Breast epithelium (tissue), 4 donors: ENCODE measurements at regions not wholly inside any gene's neighbourhood (a gene's known extent, or its start where the extent isn't known, plus 50 kb on each side); places are given as distances from the start of the nearest gene placed in this dataset.

Experiments used
- DNase-seq, 2 donors: peaks; one replicate each; pipeline ENCODE4 v3.0.0-alpha.2; 2019; ENCODE audit warnings: low spot score in 2 of 2
- H3K27ac ChIP-seq, 2 donors: fragments of 200-600 bp; sonication (generic) in 1 of 2; one replicate each; pipeline ENCODE4 v1.5.1; 2016 to 2019; ENCODE audit warnings: mild to moderate bottlenecking in 1 of 2
- H3K27me3 ChIP-seq, 2 donors: fragments of 200-600 bp; sonication (generic) in 1 of 2; one replicate each; pipeline versions ENCODE4 v1.5.1 to v1.6.0; 2017 to 2019; ENCODE audit warnings: control low read depth in 1 of 2, mild to moderate bottlenecking in 1 of 2
- H3K36me3 ChIP-seq: fragments of 200-600 bp; one replicate; pipeline ENCODE4 v1.5.1; 2019
- H3K4me1 ChIP-seq, 2 donors: fragments of 200-600 bp; sonication (generic); one replicate each; pipeline ENCODE4 v1.5.1; 2016 to 2019; ENCODE audit warnings: control low read depth in 1 of 2
- H3K4me3 ChIP-seq, 3 donors: fragments of 200-600 bp; sonication (generic); 1 replicate in 2 of 3; 2 replicates in 1 of 3; pipeline ENCODE4 v1.5.1; 2016 to 2019; ENCODE audit warnings: mild to moderate bottlenecking in 3 of 3, moderate library complexity in 2 of 3
- H3K9me3 ChIP-seq, 2 donors: fragments of 200-600 bp; sonication (generic) in 1 of 2; one replicate each; pipeline ENCODE4 v1.5.1; 2016 to 2019; ENCODE audit warnings: control low read depth in 1 of 2
- POLR2A ChIP-seq: fragments of 450-650 bp; IDR thresholded peaks from one replicate; pipeline ENCODE4 v1.6.1; 2016; ENCODE audit warnings: antibody characterized with exemption, mild to moderate bottlenecking, moderate library complexity
- POLR2AphosphoS5 ChIP-seq, 3 donors: sonication (generic); formaldehyde crosslinking; IDR thresholded peaks; one replicate each; pipeline ENCODE4 v1.6.1; 2017; ENCODE audit warnings: antibody characterized with exemption in 3 of 3
- intact Hi-C: fragments of 100-400 bp; cut with DNase I; formaldehyde crosslinking; loops from one replicate; pipeline ENCODE4 v1.15.1; 2023; ENCODE audit warnings: low total_unique reads
- TF ChIP-seq, protein P1 (sequence below), 3 donors: fragments of 450-650 bp; IDR thresholded peaks; one replicate each; pipeline ENCODE4 v1.5.1; 2016 to 2017; ENCODE audit warnings: antibody characterized with exemption in 3 of 3, mild to moderate bottlenecking in 3 of 3, moderate library complexity in 3 of 3

DNA sequence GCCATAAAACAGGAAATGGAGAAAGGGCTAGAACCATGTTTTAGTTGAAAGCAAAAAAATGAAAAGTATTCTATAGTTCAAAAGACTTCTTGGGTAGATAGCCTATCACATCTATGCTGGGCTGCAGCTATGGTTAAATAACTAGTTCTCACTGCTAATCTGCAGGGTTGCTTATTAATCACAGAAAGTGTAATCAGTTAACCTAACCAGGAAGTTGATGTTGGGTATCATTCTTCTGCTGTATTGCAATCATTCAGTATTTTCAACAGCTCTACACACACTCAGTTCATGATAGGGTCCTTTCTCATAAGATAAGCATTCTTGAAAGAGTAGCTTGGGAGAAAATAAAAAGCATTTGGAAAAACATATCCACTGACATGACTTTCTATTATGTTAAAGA lies 135.2 kb upstream of the TCF21 start:
- Histone ChIP-seq H3K4me3 (no peak overlapping the region), H3K9me3 (no peaks in the 10 kb centered on the region), H3K36me3 (no peaks in the 10 kb centered on the region), H3K4me1 (no peaks in the 10 kb centered on the region), H3K27ac (no peak overlapping the region), H3K27me3 (no peaks in the 10 kb centered on the region)
- TF ChIP-seq POLR2A (no peak), POLR2AphosphoS5 (IDR thresholded peaks at IDR 0.05) (no peak)
- TF ChIP-seq, protein P1, sequence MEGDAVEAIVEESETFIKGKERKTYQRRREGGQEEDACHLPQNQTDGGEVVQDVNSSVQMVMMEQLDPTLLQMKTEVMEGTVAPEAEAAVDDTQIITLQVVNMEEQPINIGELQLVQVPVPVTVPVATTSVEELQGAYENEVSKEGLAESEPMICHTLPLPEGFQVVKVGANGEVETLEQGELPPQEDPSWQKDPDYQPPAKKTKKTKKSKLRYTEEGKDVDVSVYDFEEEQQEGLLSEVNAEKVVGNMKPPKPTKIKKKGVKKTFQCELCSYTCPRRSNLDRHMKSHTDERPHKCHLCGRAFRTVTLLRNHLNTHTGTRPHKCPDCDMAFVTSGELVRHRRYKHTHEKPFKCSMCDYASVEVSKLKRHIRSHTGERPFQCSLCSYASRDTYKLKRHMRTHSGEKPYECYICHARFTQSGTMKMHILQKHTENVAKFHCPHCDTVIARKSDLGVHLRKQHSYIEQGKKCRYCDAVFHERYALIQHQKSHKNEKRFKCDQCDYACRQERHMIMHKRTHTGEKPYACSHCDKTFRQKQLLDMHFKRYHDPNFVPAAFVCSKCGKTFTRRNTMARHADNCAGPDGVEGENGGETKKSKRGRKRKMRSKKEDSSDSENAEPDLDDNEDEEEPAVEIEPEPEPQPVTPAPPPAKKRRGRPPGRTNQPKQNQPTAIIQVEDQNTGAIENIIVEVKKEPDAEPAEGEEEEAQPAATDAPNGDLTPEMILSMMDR (IDR thresholded peaks at IDR 0.05), result no peak
- intact Hi-C loops, result no loop called here
- DNase-seq, result no peak

GRCh38 chr6:133754298-133754697 lies 134.6 kb upstream of the TCF21 start:
- DNase-seq, result no peak
- TF ChIP-seq POLR2AphosphoS5 (IDR thresholded peaks at IDR 0.05) (no peak), POLR2A (no peak)
- TF ChIP-seq, protein P1 (IDR thresholded peaks at IDR 0.05), result no peak
- H3K27ac ChIP-seq, result no peak overlapping the region
- no peaks in the 10 kb centered on the region for H3K27me3 ChIP-seq
- intact Hi-C loops, result no loop called here
- no peaks in the 10 kb centered on the region for H3K4me1 ChIP-seq
- no peaks in the 10 kb centered on the region for H3K36me3 ChIP-seq
- no peak overlapping the region for H3K4me3 ChIP-seq
- H3K9me3 ChIP-seq, result no peaks in the 10 kb centered on the region

GRCh38 chr6:133756078-133756695 lies 132.7 kb upstream of the TCF21 start:
- DNase-seq, result no peak
- TF ChIP-seq, protein P1 (IDR thresholded peaks at IDR 0.05), result no peak
- TF ChIP-seq POLR2AphosphoS5 (IDR thresholded peaks at IDR 0.05), result no peak
- no peak for TF ChIP-seq POLR2A
- Histone ChIP-seq H3K9me3 (no peaks in the 10 kb centered on the region), H3K27ac (no peak overlapping the region), H3K27me3 (no peaks in the 10 kb centered on the region), H3K4me1 (no peaks in the 10 kb centered on the region), H3K4me3 (no peak overlapping the region), H3K36me3 (no peaks in the 10 kb centered on the region)
- intact Hi-C loops, result no loop called here

GRCh38 chr6:133757335-133757734 lies 131.6 kb upstream of the TCF21 start:
- H3K36me3 ChIP-seq, result no peaks in the 10 kb centered on the region
- intact Hi-C loops, result no loop called here
- no peak overlapping the region for H3K4me3 ChIP-seq
- H3K4me1 ChIP-seq, result no peaks in the 10 kb centered on the region
- TF ChIP-seq POLR2A, result no peak
- H3K27me3 ChIP-seq, result no peaks in the 10 kb centered on the region
- H3K27ac ChIP-seq, result no peak overlapping the region
- DNase-seq, result no peak
- no peaks in the 10 kb centered on the region for H3K9me3 ChIP-seq

- DNase-seq, result no peak
- no peak overlapping the region for H3K4me3 ChIP-seq
- intact Hi-C loops, result no loop called here
- TF ChIP-seq, protein P1 (IDR thresholded peaks at IDR 0.05), result no peak
- TF ChIP-seq POLR2A, result no peak
- no peak for TF ChIP-seq POLR2AphosphoS5 (IDR thresholded peaks at IDR 0.05)
- no peaks in the 10 kb centered on the region for H3K27me3 ChIP-seq
- H3K36me3 ChIP-seq, result no peaks in the 10 kb centered on the region
- H3K4me1 ChIP-seq, result no peaks in the 10 kb centered on the region
- H3K9me3 ChIP-seq, result no peaks in the 10 kb centered on the region
- no peak overlapping the region for H3K27ac ChIP-seq
Measured at GRCh38 chr6:133758815-133759335, 130.0 kb upstream of the TCF21 start.
